Kidney epithelial cell (primary cell): ENCODE measurements at regions not wholly inside any gene's neighbourhood (a gene's known extent, or its start where the extent isn't known, plus 50 kb on each side); places are given as distances from the start of the nearest gene placed in this dataset.

Experiments
- DNase-seq: peaks from one replicate; pipeline ENCODE4 v3.0.0-alpha.2; 2010; ENCODE audit warnings: low read depth
- H3K27me3 ChIP-seq: 2 replicates; pipeline ENCODE4 v1.6.0; 2011; ENCODE audit warnings: low read length; ENCODE audit not compliant: control insufficient read depth, insufficient read depth
- H3K36me3 ChIP-seq: 2 replicates; pipeline ENCODE4 v1.5.1; 2011; ENCODE audit warnings: low read length; ENCODE audit not compliant: control insufficient read depth, insufficient read depth
- H3K4me3 ChIP-seq: 2 replicates; pipeline ENCODE4 v1.5.1; 2011; ENCODE audit warnings: low read depth, mild to moderate bottlenecking, control low read depth, low read length
- TF ChIP-seq, protein P1 (sequence below): IDR thresholded peaks from 2 replicates; pipeline ENCODE4 v1.5.1; 2011; ENCODE audit warnings: mild to moderate bottlenecking, moderate library complexity, low read length, control low read depth, inconsistent platforms; ENCODE audit not compliant: insufficient read depth, poor library complexity, severe bottlenecking

DNA sequence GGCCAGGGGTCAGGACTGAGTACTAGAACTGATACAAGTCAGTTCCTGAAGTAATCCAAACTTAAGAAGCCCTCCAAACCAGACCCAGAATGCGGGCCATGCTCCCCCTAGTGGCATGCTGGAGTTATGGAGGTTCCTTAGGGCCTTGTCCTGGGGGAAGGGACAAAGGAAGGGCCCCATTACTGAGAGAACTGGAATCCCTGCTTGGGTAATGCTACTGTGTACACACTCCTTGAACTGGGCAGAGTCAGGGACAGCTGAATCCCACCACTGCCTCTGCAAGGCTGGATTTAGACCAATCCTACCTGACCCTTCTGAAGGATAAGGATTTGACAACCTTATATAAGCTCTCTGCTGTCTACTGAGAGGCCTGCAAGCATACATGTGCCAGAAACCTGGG lies 97.3 kb upstream of the AKIP1 start:
- no peaks in the 10 kb centered on the region for H3K27me3 ChIP-seq
- no peak overlapping the region for H3K4me3 ChIP-seq
- no peak for DNase-seq
- TF ChIP-seq, protein P1, sequence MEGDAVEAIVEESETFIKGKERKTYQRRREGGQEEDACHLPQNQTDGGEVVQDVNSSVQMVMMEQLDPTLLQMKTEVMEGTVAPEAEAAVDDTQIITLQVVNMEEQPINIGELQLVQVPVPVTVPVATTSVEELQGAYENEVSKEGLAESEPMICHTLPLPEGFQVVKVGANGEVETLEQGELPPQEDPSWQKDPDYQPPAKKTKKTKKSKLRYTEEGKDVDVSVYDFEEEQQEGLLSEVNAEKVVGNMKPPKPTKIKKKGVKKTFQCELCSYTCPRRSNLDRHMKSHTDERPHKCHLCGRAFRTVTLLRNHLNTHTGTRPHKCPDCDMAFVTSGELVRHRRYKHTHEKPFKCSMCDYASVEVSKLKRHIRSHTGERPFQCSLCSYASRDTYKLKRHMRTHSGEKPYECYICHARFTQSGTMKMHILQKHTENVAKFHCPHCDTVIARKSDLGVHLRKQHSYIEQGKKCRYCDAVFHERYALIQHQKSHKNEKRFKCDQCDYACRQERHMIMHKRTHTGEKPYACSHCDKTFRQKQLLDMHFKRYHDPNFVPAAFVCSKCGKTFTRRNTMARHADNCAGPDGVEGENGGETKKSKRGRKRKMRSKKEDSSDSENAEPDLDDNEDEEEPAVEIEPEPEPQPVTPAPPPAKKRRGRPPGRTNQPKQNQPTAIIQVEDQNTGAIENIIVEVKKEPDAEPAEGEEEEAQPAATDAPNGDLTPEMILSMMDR = peak; percentile 87
- H3K36me3 ChIP-seq = no peaks in the 10 kb centered on the region

DNA sequence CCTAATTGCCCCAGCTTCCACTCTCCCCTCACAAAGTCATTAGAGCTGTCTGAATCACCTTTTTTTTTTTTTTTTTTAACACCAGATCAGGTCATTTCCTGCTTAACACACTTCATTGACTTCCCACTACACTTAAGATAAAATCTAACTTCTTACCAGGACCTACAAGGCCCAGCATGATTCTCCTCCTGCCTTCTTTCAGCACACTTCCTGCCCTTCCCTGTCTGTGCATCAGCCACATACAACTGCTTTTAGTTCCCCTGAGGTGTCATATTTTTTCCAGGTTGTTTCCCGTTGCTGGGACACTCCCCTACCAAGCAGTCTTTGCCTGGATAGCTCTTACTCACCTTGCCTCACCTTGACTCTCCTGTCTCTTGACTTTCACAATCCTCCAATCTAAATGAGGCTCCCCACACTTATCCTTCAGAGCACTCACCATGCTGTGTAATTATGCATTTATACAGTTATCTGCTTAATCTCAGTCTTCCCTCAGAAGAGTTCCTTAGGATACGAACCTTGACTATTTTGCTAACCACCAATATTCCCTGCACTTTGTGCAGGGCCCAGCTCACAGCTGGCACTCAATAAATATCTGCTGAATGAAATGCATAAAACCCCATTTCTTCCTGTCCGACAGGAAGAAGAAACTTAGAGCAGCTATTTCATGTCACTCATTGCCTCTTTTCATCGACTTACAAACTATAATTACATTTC lies 96.6 kb upstream of the AKIP1 start:
- Histone ChIP-seq H3K4me3 (no peak overlapping the region), H3K36me3 (no peaks in the 10 kb centered on the region), H3K27me3 (no peaks in the 10 kb centered on the region)
- TF ChIP-seq, protein P1 = no peak
- peak; percentile 88 for DNase-seq

DNA sequence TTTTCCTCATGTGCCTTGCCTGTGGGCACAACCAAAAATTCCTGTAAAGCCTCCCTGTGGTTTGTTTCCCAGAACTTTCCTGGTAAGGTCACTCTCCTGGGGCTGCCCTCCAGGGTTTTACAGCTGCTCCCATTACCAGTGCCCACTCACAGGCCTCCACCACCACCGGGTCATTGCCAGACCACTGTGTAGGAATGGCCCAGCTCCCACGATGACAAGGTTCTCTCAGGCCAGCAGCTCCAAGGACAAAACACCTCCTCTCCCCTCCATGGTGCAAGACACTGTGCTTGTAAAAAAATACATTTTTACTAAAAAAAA lies 96.1 kb upstream of the AKIP1 start:
- TF ChIP-seq, protein P1 = no peak
- Histone ChIP-seq H3K27me3 (no peaks in the 10 kb centered on the region), H3K36me3 (no peaks in the 10 kb centered on the region), H3K4me3 (no peak overlapping the region)
- no peak for DNase-seq

DNA sequence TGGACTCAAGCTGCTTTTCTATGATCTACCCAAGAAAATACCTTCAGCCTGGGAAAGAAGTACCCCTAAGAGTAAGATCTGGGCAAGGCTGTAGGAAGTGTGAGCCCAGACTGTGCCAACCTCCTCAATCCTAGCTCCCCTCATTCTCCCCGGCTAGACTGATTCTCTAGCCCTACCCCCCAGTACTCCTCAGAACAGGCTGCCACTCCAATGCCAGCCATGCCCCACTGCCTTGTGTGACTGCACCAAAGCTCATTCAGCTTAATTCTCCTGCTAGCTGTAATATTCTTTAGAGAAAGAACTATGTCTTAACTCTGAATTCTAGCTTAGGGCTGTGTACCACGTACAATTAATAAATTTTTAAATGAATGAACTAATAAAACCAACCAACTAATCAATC lies 92.6 kb upstream of the AKIP1 start:
- no peak overlapping the region for H3K4me3 ChIP-seq
- no peak for DNase-seq
- H3K36me3 ChIP-seq = no peaks in the 10 kb centered on the region
- TF ChIP-seq, protein P1 = no peak
- no peaks in the 10 kb centered on the region for H3K27me3 ChIP-seq

DNA sequence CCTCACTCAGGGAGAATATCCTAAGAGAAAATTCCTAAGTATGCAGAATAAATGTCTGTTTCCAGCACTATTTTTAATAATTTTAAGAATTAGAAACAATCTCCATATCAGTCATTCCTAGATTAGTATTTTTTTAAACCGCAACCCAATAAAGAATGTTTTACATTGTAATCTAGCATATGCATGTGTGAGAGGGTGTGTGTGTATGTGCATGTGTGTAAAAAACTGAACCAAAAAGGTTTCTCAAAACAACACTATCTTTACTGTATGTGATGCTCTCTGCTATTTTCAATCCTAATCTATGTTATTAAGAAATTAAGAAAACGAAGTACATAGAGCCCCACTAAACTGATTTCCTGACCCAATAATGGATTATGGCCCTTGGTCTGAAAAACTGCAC lies 90.6 kb upstream of the AKIP1 start:
- H3K4me3 ChIP-seq = no peak overlapping the region
- H3K36me3 ChIP-seq = no peaks in the 10 kb centered on the region
- no peaks in the 10 kb centered on the region for H3K27me3 ChIP-seq
- TF ChIP-seq, protein P1 = no peak
- DNase-seq = no peak

DNA sequence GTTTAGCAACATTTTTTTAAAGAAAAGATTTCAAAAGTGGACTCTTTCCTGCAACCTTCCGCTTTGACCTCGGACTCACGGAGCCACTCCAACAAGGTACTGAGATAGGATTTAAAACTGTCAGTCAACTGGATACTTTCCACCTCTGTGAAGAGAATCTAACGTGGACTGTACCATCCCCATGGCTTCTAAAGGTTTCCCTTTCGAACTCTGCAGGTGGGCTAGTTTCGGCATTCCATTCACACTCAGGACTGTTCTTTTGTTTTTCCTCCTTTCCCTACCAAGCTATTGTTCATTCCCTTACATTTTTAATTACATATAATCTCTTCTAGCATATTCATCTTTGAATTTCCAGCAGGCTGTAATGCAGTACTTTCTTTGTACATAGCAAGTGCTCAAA lies 88.5 kb upstream of the AKIP1 start:
- H3K4me3 ChIP-seq = no peak overlapping the region
- DNase-seq = no peak
- H3K27me3 ChIP-seq = no peaks in the 10 kb centered on the region
- TF ChIP-seq, protein P1 = no peak
- H3K36me3 ChIP-seq = no peaks in the 10 kb centered on the region
